ENCODE measurements at regions not wholly inside any gene's neighbourhood (a gene's known extent, or its start where the extent isn't known, plus 50 kb on each side); places are given as distances from the start of the nearest gene placed in this dataset.

DNA sequence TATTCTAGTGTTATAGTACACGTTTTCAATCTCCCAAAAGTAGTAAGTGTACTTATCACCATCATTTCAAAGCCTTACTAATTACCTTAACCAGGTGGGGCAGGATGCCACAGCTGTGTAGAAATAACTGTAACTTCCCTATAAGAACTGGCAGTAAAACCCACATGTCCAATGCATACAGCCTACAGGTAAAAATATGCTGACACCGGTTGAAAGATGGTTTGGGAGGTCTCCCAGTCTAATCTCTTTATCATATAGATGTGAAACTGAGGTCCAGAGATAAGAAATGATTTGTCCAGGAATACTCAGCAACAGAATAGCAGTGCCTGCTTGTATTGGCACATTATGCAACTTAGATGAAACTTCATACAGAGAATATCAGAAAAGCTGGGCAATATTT is 322.9 kb downstream of the BCL11A start:
- Histone ChIP-seq H4K20me1 (replicated peaks in 1 of 2; ENCODE audit: control insufficient read depth in 1 of 2, insufficient read depth in 2 of 2, low read length in 2 of 2) (no peaks in the 10 kb centered on the region), H3K4ac (replicated peaks; ENCODE audit: insufficient read length, low read depth, low read length) (no peak overlapping the region), H3K14ac (ENCODE audit: insufficient read length) (no peak overlapping the region), H3K9me3 (ENCODE audit: insufficient read depth in 2 of 2, low read depth in 1 of 2, low read length in 1 of 2) (no peaks in the 10 kb centered on the region), H2BK15ac (ENCODE audit: low read length) (no peak overlapping the region), H3K79me2 (ENCODE audit: control insufficient read depth in 1 of 2, insufficient read depth in 2 of 2, low read length in 2 of 2) (no peaks in the 10 kb centered on the region), H2AFZ (ENCODE audit: low read length) (no peak overlapping the region), H3K4me1 (replicated peaks in 1 of 4; ENCODE audit: control insufficient read depth in 3 of 4, insufficient read depth in 4 of 4, low read length in 3 of 4) (no peaks in the 10 kb centered on the region; a peak in 1 of 7 replicates), H2BK5ac (ENCODE audit: low read depth, low read length) (no peak overlapping the region), H3K79me1 (ENCODE audit: low read depth, low read length) (no peaks in the 10 kb centered on the region), H2BK120ac (replicated peaks; ENCODE audit: low read depth, low read length) (no peak overlapping the region), H4K91ac (replicated peaks; ENCODE audit: insufficient read length, low read length) (no peak overlapping the region), H3K4me3 (ENCODE audit: extremely low read depth in 1 of 4, insufficient read depth in 2 of 4, low read depth in 3 of 4, low read length in 4 of 4) (no peak overlapping the region), H3K27me3 (replicated peaks in 1 of 4; ENCODE audit: control insufficient read depth in 3 of 4, extremely low read depth in 1 of 4, insufficient read depth in 3 of 4, low read length in 3 of 4) (no peaks in the 10 kb centered on the region), H3K9ac (replicated peaks in 1 of 4; ENCODE audit: extremely low read depth in 1 of 4, low read depth in 3 of 4, low read length in 3 of 4) (no peak overlapping the region), H3K56ac (replicated peaks; ENCODE audit: insufficient read length, low read depth, low read length) (no peak overlapping the region), H3K18ac (ENCODE audit: extremely low read depth, low read length) (no peak overlapping the region), H3K27ac (ENCODE audit: low read depth, low read length) (no peak overlapping the region), H3K36me3 (ENCODE audit: control insufficient read depth in 2 of 4, insufficient read depth in 4 of 4, low read length in 3 of 4) (no peaks in the 10 kb centered on the region), H3K23ac (ENCODE audit: insufficient read length) (no peak overlapping the region), H2BK20ac (ENCODE audit: low read length) (no peak overlapping the region), H4K5ac (ENCODE audit: insufficient read length, low read depth, low read length) (no peak overlapping the region), H4K8ac (ENCODE audit: extremely low read depth, insufficient read depth, low read length) (no peak overlapping the region), H3K4me2 (ENCODE audit: insufficient read depth in 1 of 2, low read depth in 2 of 2, low read length in 2 of 2) (no peak overlapping the region), H2AK5ac (ENCODE audit: low read depth, low read length) (no peak overlapping the region), H2BK12ac (ENCODE audit: low read depth, low read length) (no peak overlapping the region), H3K23me2 (ENCODE audit: low read depth, low read length) (no peaks in the 10 kb centered on the region)
- 88% methylated on average over 2 of the region's 2 CpGs; no CpG with 5 or more reads in 1 of the 2 experiments for WGBS, 2 experiments (ENCODE audit: extremely low coverage in 1 of 2, insufficient coverage in 1 of 2, insufficient read length in 1 of 2, insufficient replicate concordance in 2 of 2, low coverage in 1 of 2, low lambda C conversion rate in 2 of 2, missing lambda C conversion rate in 1 of 2)
- POLR2A ChIA-PET (ENCODE audit: partially characterized antibody), result no interaction called here
- DNase-seq (ENCODE audit: low read depth in 1 of 2, low spot score in 2 of 2) (no peak), FAIRE-seq (no peak)
- CTCF ChIA-PET (ENCODE audit: partially characterized antibody), result no interaction called here
- TF ChIP-seq CREB1 (IDR thresholded peaks at IDR 0.05) (no peak), YY1 (IDR thresholded peaks at IDR 0.05; ENCODE audit: low read depth, low read length) (no peak), EZH2 (IDR thresholded peaks at IDR 0.05; ENCODE audit: low read depth, low read length, severe bottlenecking) (no peak), EP300 (IDR thresholded peaks at IDR 0.05; ENCODE audit: borderline replicate concordance in 1 of 2, low read depth in 2 of 2, low read length in 2 of 2) (no peak), RNF2 (IDR thresholded peaks at IDR 0.05; ENCODE audit: borderline replicate concordance, low read depth, low read length, missing control alignments, poor library complexity, severe bottlenecking) (no peak), CHD1 (IDR thresholded peaks at IDR 0.05; ENCODE audit: low read depth, low read length) (no peak), RBBP5 (IDR thresholded peaks at IDR 0.05; ENCODE audit: borderline replicate concordance, low read depth, low read length) (no peak), FOSL1 (IDR thresholded peaks at IDR 0.05; ENCODE audit: insufficient read depth, low read depth, low read length) (no peak)
- TF ChIP-seq, protein P1, sequence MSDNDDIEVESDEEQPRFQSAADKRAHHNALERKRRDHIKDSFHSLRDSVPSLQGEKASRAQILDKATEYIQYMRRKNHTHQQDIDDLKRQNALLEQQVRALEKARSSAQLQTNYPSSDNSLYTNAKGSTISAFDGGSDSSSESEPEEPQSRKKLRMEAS (IDR thresholded peaks at IDR 0.05), result no peak
- TF ChIP-seq, protein P2, sequence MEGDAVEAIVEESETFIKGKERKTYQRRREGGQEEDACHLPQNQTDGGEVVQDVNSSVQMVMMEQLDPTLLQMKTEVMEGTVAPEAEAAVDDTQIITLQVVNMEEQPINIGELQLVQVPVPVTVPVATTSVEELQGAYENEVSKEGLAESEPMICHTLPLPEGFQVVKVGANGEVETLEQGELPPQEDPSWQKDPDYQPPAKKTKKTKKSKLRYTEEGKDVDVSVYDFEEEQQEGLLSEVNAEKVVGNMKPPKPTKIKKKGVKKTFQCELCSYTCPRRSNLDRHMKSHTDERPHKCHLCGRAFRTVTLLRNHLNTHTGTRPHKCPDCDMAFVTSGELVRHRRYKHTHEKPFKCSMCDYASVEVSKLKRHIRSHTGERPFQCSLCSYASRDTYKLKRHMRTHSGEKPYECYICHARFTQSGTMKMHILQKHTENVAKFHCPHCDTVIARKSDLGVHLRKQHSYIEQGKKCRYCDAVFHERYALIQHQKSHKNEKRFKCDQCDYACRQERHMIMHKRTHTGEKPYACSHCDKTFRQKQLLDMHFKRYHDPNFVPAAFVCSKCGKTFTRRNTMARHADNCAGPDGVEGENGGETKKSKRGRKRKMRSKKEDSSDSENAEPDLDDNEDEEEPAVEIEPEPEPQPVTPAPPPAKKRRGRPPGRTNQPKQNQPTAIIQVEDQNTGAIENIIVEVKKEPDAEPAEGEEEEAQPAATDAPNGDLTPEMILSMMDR (IDR thresholded peaks at IDR 0.05; ENCODE audit: control extremely low read depth in 1 of 3, insufficient read depth in 1 of 3, low read depth in 1 of 3, low read length in 3 of 3), result no peak
- TF ChIP-seq, protein P3, sequence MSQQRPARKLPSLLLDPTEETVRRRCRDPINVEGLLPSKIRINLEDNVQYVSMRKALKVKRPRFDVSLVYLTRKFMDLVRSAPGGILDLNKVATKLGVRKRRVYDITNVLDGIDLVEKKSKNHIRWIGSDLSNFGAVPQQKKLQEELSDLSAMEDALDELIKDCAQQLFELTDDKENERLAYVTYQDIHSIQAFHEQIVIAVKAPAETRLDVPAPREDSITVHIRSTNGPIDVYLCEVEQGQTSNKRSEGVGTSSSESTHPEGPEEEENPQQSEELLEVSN (IDR thresholded peaks at IDR 0.05), result no peak
